HG02973 (cell line): ENCODE measurements at regions not wholly inside any gene's neighbourhood (a gene's known extent, or its start where the extent isn't known, plus 50 kb on each side); places are given as distances from the start of the nearest gene placed in this dataset.
"Not testable (repeated sequence)": the region's sequence is repeated elsewhere in the genome, so short reads cannot be mapped to it uniquely, and the experiment has no call there.

ENCODE experiments used
- ATAC-seq: cut with Tn5 transposase; IDR thresholded peaks from one replicate; pipeline ENCODE4 v1.9.1; 2021; ENCODE audit warnings: moderate library complexity; ENCODE audit not compliant: unreplicated experiment

- no peak for ATAC-seq
Observed at GRCh38 chr6:20340068-20340848, 61.4 kb upstream of the E2F3 start.

- ATAC-seq = no peak
Observed at GRCh38 chr6:20341096-20341495, 60.6 kb upstream of the E2F3 start.

- ATAC-seq = no peak
Observed at GRCh38 chr6:20341564-20341963, 60.1 kb upstream of the E2F3 start.

GRCh38 chr6:20346948-20347347 lies 54.7 kb upstream of the E2F3 start:
- ATAC-seq = not testable (repeated sequence)

GRCh38 chr6:20348041-20348440 lies 53.6 kb upstream of the E2F3 start:
- ATAC-seq = no peak

- no peak for ATAC-seq
Observed at GRCh38 chr6:20349225-20349624, 52.5 kb upstream of the E2F3 start.

GRCh38 chr6:20350215-20350614 lies 51.5 kb upstream of the E2F3 start:
- ATAC-seq = no peak

- ATAC-seq = no peak
Observed at GRCh38 chr6:20351534-20351933, 50.1 kb upstream of the E2F3 start.
